H1 (cell line): ENCODE measurements at regions not wholly inside any gene's neighbourhood (a gene's known extent, or its start where the extent isn't known, plus 50 kb on each side); places are given as distances from the start of the nearest gene placed in this dataset.

Source experiments
- CTCF ChIA-PET: fragments of 300-600 bp; sonication (Branson Sonifier 250); formaldehyde crosslinking; loops from one replicate; lab custom pipeline; 2021; ENCODE audit not compliant: partially characterized antibody; lab: Charles Lee
- POLR2A ChIA-PET: fragments of 300-600 bp; sonication (Branson Sonifier 250); formaldehyde crosslinking; loops from one replicate; lab custom pipeline; 2021; ENCODE audit warnings: inconsistent platforms; ENCODE audit not compliant: partially characterized antibody; lab: Charles Lee
- DNase-seq, 2 experiments: peaks; one replicate each; pipeline versions ENCODE4 v3.0.0 to v3.0.0-alpha.2; 2010 to 2022; ENCODE audit warnings: low spot score in 2 of 2, low read depth in 1 of 2, mixed read lengths in 1 of 2
- FAIRE-seq: peaks from 2 replicates; lab custom pipeline; 2011; peaks lifted over from hg19 to GRCh38; lab: Jason Lieb, UNC
- H2AFZ ChIP-seq: 2 replicates; pipeline ENCODE4 v1.8.1; 2012; ENCODE audit warnings: low read length, inconsistent platforms
- H2AK5ac ChIP-seq: 2 replicates; pipeline ENCODE4 v1.6.1; 2013; ENCODE audit warnings: low read depth, low read length
- H2BK120ac ChIP-seq: replicated peaks from 2 replicates; pipeline ENCODE3; 2013; ENCODE audit warnings: low read depth, low read length, inconsistent platforms
- H2BK12ac ChIP-seq: 2 replicates; pipeline ENCODE4 v1.6.1; 2013; ENCODE audit warnings: low read depth, low read length
- H2BK15ac ChIP-seq: 2 replicates; pipeline ENCODE4 v1.6.1; 2013; ENCODE audit warnings: low read length
- H2BK20ac ChIP-seq: 2 replicates; pipeline ENCODE4 v1.6.1; 2013; ENCODE audit warnings: low read length
- H2BK5ac ChIP-seq: 2 replicates; pipeline ENCODE4 v1.6.1; 2013; ENCODE audit warnings: low read depth, low read length
- H3K14ac ChIP-seq: 2 replicates; pipeline ENCODE4 v1.6.1; 2013; ENCODE audit warnings: inconsistent platforms; ENCODE audit not compliant: insufficient read length
- H3K18ac ChIP-seq: 2 replicates; pipeline ENCODE4 v1.6.1; 2013; ENCODE audit warnings: low read length; ENCODE audit errors: extremely low read depth
- H3K23ac ChIP-seq: 2 replicates; pipeline ENCODE4 v1.6.1; 2013; ENCODE audit warnings: inconsistent platforms; ENCODE audit not compliant: insufficient read length
- H3K23me2 ChIP-seq: 2 replicates; pipeline ENCODE4 v1.6.1; 2013; ENCODE audit warnings: low read depth, low read length
- H3K27ac ChIP-seq: 2 replicates; pipeline ENCODE4 v1.6.1; 2011; ENCODE audit warnings: low read depth, low read length, inconsistent platforms
- H3K27me3 ChIP-seq, 4 experiments: replicated peaks in 1 of 4; 1 replicate in 1 of 4; 2 replicates in 3 of 4; pipeline versions ENCODE4 v1.6.1 to v1.8.1; 2011 to 2013; ENCODE audit warnings: low read length in 3 of 4, mild to moderate bottlenecking in 3 of 4, inconsistent platforms in 2 of 4, mixed read lengths in 2 of 4, moderate library complexity in 1 of 4; ENCODE audit not compliant: control insufficient read depth in 3 of 4, insufficient read depth in 3 of 4; ENCODE audit errors: extremely low read depth in 1 of 4
- H3K36me3 ChIP-seq, 4 experiments: 2 replicates each; pipeline versions ENCODE4 v1.6.1 to v1.8.1; 2011 to 2013; ENCODE audit warnings: mild to moderate bottlenecking in 4 of 4, low read length in 3 of 4, moderate library complexity in 2 of 4, control low read depth in 1 of 4, inconsistent platforms in 1 of 4; ENCODE audit not compliant: insufficient read depth in 4 of 4, control insufficient read depth in 2 of 4
- H3K4ac ChIP-seq: replicated peaks from 2 replicates; pipeline ENCODE3; 2013; ENCODE audit warnings: low read length, low read depth, mixed read lengths, inconsistent platforms; ENCODE audit not compliant: insufficient read length
- H3K4me1 ChIP-seq, 4 experiments: replicated peaks in 1 of 4; 1 replicate in 1 of 4; 2 replicates in 3 of 4; pipeline versions ENCODE4 v1.6.1 to v1.8.1; 2011 to 2013; ENCODE audit warnings: low read length in 3 of 4, inconsistent platforms in 2 of 4, mixed read lengths in 1 of 4; ENCODE audit not compliant: insufficient read depth in 4 of 4, control insufficient read depth in 3 of 4
- H3K4me2 ChIP-seq, 2 experiments: 2 replicates each; pipeline versions ENCODE4 v1.6.1 to v1.8.1; 2011 to 2013; ENCODE audit warnings: low read depth in 2 of 2, low read length in 2 of 2, control low read depth in 1 of 2, inconsistent platforms in 1 of 2, mild to moderate bottlenecking in 1 of 2; ENCODE audit not compliant: insufficient read depth in 1 of 2
- H3K4me3 ChIP-seq, 4 experiments: fragments of 200-600, 300-600 bp in 1 of 4; sonication (generic), shearing (Covaris generic), sonication (Bioruptor Twin) in 1 of 4; 2 replicates each; pipeline versions ENCODE4 v1.5.1 to v1.8.1; 2011 to 2016; ENCODE audit warnings: low read length in 4 of 4, low read depth in 3 of 4, control low read depth in 2 of 4, inconsistent platforms in 2 of 4, mild to moderate bottlenecking in 2 of 4, mixed read lengths in 1 of 4, moderate library complexity in 1 of 4; ENCODE audit not compliant: insufficient read depth in 2 of 4; ENCODE audit errors: extremely low read depth in 1 of 4
- H3K56ac ChIP-seq: replicated peaks from 2 replicates; pipeline ENCODE3; 2013; ENCODE audit warnings: low read depth, mild to moderate bottlenecking, mixed read lengths, low read length, inconsistent platforms; ENCODE audit not compliant: insufficient read length
- H3K79me1 ChIP-seq: 2 replicates; pipeline ENCODE4 v1.6.1; 2013; ENCODE audit warnings: low read depth, low read length, control low read depth
- H3K79me2 ChIP-seq, 2 experiments: 2 replicates each; pipeline versions ENCODE4 v1.6.1 to v1.8.1; 2012 to 2013; ENCODE audit warnings: low read length in 2 of 2, mild to moderate bottlenecking in 2 of 2, inconsistent platforms in 1 of 2; ENCODE audit not compliant: insufficient read depth in 2 of 2, control insufficient read depth in 1 of 2
- H3K9ac ChIP-seq, 4 experiments: replicated peaks in 1 of 4; 1 replicate in 1 of 4; 2 replicates in 3 of 4; pipeline versions ENCODE4 v1.6.1 to v1.8.1; 2011 to 2013; ENCODE audit warnings: low read depth in 3 of 4, low read length in 3 of 4, control low read depth in 2 of 4, mild to moderate bottlenecking in 2 of 4, moderate library complexity in 2 of 4, inconsistent platforms in 1 of 4; ENCODE audit errors: extremely low read depth in 1 of 4
- H3K9me3 ChIP-seq, 2 experiments: 2 replicates each; pipeline versions ENCODE4 v1.6.1 to v1.8.1; 2012 to 2013; ENCODE audit warnings: mild to moderate bottlenecking in 2 of 2, moderate library complexity in 2 of 2, control low read depth in 1 of 2, inconsistent platforms in 1 of 2, low read depth in 1 of 2, low read length in 1 of 2, mixed read lengths in 1 of 2; ENCODE audit not compliant: insufficient read depth in 2 of 2
- H4K20me1 ChIP-seq, 2 experiments: replicated peaks in 1 of 2; 2 replicates each; pipeline versions ENCODE3 to v1.8.1; 2011 to 2013; ENCODE audit warnings: inconsistent platforms in 2 of 2, low read length in 2 of 2, mild to moderate bottlenecking in 1 of 2; ENCODE audit not compliant: insufficient read depth in 2 of 2, control insufficient read depth in 1 of 2
- H4K5ac ChIP-seq: 2 replicates; pipeline ENCODE4 v1.6.1; 2013; ENCODE audit warnings: low read length, low read depth, mixed read lengths, inconsistent platforms; ENCODE audit not compliant: insufficient read length
- H4K8ac ChIP-seq: 2 replicates; pipeline ENCODE4 v1.8.0; 2013; ENCODE audit warnings: mild to moderate bottlenecking, moderate library complexity, low read length, inconsistent platforms; ENCODE audit not compliant: insufficient read depth; ENCODE audit errors: extremely low read depth
- H4K91ac ChIP-seq: replicated peaks from 2 replicates; pipeline ENCODE3; 2013; ENCODE audit warnings: low read length, mixed read lengths, inconsistent platforms; ENCODE audit not compliant: insufficient read length
- BACH1 ChIP-seq: IDR thresholded peaks from 2 replicates; pipeline ENCODE4 v1.6.1; 2012; ENCODE audit warnings: low read length, improper control_type of control experiment
- BCL11A ChIP-seq, 2 experiments: IDR thresholded peaks; one replicate each; pipeline ENCODE4 v1.6.1; 2011; ENCODE audit warnings: low read depth in 2 of 2, low read length in 2 of 2, mild to moderate bottlenecking in 2 of 2
- CREB1 ChIP-seq: IDR thresholded peaks from 2 replicates; pipeline ENCODE4 v1.6.1; 2012; ENCODE audit warnings: inconsistent platforms
- CTBP2 ChIP-seq: IDR thresholded peaks from 2 replicates; pipeline ENCODE4 v1.7.0; 2011; ENCODE audit warnings: borderline replicate concordance, mild to moderate bottlenecking, moderate library complexity, mixed read lengths, low read length; ENCODE audit not compliant: insufficient read depth, insufficient read length
- GABPA ChIP-seq: IDR thresholded peaks from 2 replicates; pipeline ENCODE4 v1.6.1; 2011; ENCODE audit warnings: mild to moderate bottlenecking, low read length, moderate library complexity, borderline replicate concordance; ENCODE audit not compliant: insufficient read depth
- KDM4A ChIP-seq: IDR thresholded peaks from one replicate; pipeline ENCODE4 v1.7.1; 2012; ENCODE audit warnings: low read depth, mild to moderate bottlenecking, moderate library complexity, low read length, inconsistent platforms; ENCODE audit not compliant: severe bottlenecking
- MAX ChIP-seq: IDR thresholded peaks from 2 replicates; pipeline ENCODE4 v1.6.1; 2012; ENCODE audit warnings: inconsistent platforms
- PHF8 ChIP-seq: fragments of 200-600 bp; sonication (generic); conservative IDR thresholded peaks from 2 replicates; pipeline ENCODE4 v1.7.1; 2012; ENCODE audit warnings: low read depth, mild to moderate bottlenecking, inconsistent platforms, low read length, moderate library complexity
- SIN3A ChIP-seq, 2 experiments: IDR thresholded peaks in 1 of 2; conservative IDR thresholded peaks in 1 of 2; 2 replicates each; pipeline ENCODE4 v1.6.1; 2011 to 2012; ENCODE audit warnings: low read length in 2 of 2, improper control_type of control experiment in 1 of 2, low read depth in 1 of 2, mild to moderate bottlenecking in 1 of 2
- TEAD4 ChIP-seq: IDR thresholded peaks from 2 replicates; pipeline ENCODE4 v1.6.1; 2012; ENCODE audit warnings: low read depth, low read length, inconsistent platforms, mixed read lengths
- WGBS, 2 experiments: shearing (Covaris generic) in 1 of 2; methylation state at CpG; one replicate each; pipeline versions ENCODE4 v1.1.6 to v1.1.7; 2013 to 2015; ENCODE audit warnings: low lambda C conversion rate in 2 of 2, mixed read lengths in 2 of 2, inconsistent platforms in 1 of 2, low coverage in 1 of 2, missing lambda C conversion rate in 1 of 2; ENCODE audit not compliant: insufficient replicate concordance in 2 of 2, insufficient coverage in 1 of 2, insufficient read length in 1 of 2; ENCODE audit errors: extremely low coverage in 1 of 2, missing lambda C conversion rate in 1 of 2; 5-methylcytosine and 5-hydroxymethylcytosine counted together

DNA sequence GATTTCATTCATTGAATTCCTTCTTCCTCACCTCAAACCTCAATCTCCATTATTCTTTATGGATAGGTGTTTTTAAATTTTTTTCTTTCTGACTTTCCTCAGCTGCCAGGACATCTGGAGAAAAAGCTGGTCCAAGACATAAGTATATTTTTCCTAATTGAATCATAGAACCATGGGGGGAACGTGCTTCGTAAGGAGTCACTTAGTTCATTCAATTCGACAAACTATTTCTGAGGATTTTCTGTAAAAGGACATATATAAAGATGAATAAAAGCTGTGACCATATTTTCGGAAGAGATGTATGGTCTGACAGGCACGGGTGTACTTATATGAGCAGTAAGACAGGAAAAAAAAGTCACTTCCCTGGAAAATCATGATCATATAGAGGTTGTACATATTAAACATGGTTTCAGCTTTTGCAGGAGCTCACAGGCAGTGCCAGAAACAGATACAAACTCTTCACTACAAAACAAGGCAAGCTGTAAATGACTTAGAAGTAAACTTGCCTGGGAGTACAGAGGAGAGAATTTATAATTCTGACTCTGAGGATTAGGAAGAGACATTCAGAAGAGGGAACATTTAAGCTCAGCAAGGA, 88.2 kb upstream of the EGR2 start:
- Histone ChIP-seq H3K9ac (no peak overlapping the region), H4K91ac (no peak overlapping the region), H2BK5ac (no peak overlapping the region), H3K56ac (no peak overlapping the region), H3K4ac (no peak overlapping the region), H4K5ac (no peak overlapping the region), H2BK12ac (no peak overlapping the region), H3K18ac (no peak overlapping the region), H3K79me2 (no peaks in the 10 kb centered on the region), H3K36me3 (no peaks in the 10 kb centered on the region), H3K4me2 (no peak overlapping the region)
- TF ChIP-seq SIN3A (conservative IDR thresholded peaks at IDR 0.05 in 1 of 2, IDR thresholded peaks at IDR 0.05 in 1 of 2; ENCODE audit: low read depth in 1 of 2, low read length in 2 of 2) (no peak), PHF8 (no peak), CTBP2 (no peak), MAX (no peak), KDM4A (no peak), BACH1 (no peak), GABPA (no peak), TEAD4 (no peak), CREB1 (no peak), BCL11A (IDR thresholded peaks at IDR 0.05; ENCODE audit: low read depth in 2 of 2, low read length in 2 of 2) (no peak)
- TF ChIP-seq, all 59 proteins: peak for 0
- H3K79me1 ChIP-seq = no peaks in the 10 kb centered on the region
- WGBS, 2 experiments = 87% methylated on average over 5 of the region's 5 CpGs; no CpG with 5 or more reads in 1 of the 2 experiments
- H2AFZ ChIP-seq = no peak overlapping the region
- H2BK15ac ChIP-seq = no peak overlapping the region
- no peak overlapping the region for H2BK20ac ChIP-seq
- H3K23ac ChIP-seq = no peak overlapping the region
- no peaks in the 10 kb centered on the region for H3K27me3 ChIP-seq
- no peaks in the 10 kb centered on the region for H3K9me3 ChIP-seq
- POLR2A ChIA-PET = no interaction called here
- H4K20me1 ChIP-seq = no peaks in the 10 kb centered on the region
- CTCF ChIA-PET = no interaction called here
- no peak for DNase-seq
- no peak overlapping the region for H3K4me3 ChIP-seq
- no peak overlapping the region for H4K8ac ChIP-seq
- no peaks in the 10 kb centered on the region for H3K23me2 ChIP-seq
- H3K4me1 ChIP-seq = no peaks in the 10 kb centered on the region
- H2AK5ac ChIP-seq = no peak overlapping the region
- FAIRE-seq = no peak
- no peak overlapping the region for H2BK120ac ChIP-seq
- H3K14ac ChIP-seq = no peak overlapping the region
- H3K27ac ChIP-seq = no peak overlapping the region
